Prostate gland (tissue), 2 donors: ENCODE measurements at regions not wholly inside any gene's neighbourhood (a gene's known extent, or its start where the extent isn't known, plus 50 kb on each side); places are given as distances from the start of the nearest gene placed in this dataset.

Experiments
- CTCF ChIP-seq, 4 experiments: fragments of 200-600 bp in 2 of 4; fragments of 450-650 bp in 2 of 4; sonication (generic) in 2 of 4; IDR thresholded peaks; 1 replicate in 3 of 4; 2 replicates in 1 of 4; pipeline ENCODE4 v1.5.1; 2016 to 2019; ENCODE audit warnings: antibody characterized with exemption in 4 of 4, mild to moderate bottlenecking in 2 of 4, moderate library complexity in 2 of 4
- POLR2A ChIP-seq: fragments of 450-650 bp; IDR thresholded peaks from one replicate; pipeline ENCODE4 v1.6.1; 2016; ENCODE audit warnings: antibody characterized with exemption, mild to moderate bottlenecking
- POLR2AphosphoS5 ChIP-seq: sonication (generic); formaldehyde crosslinking; IDR thresholded peaks from one replicate; pipeline ENCODE4 v1.6.1; 2017; ENCODE audit warnings: antibody characterized with exemption

- TF ChIP-seq CTCF (IDR thresholded peaks at IDR 0.05) = no peak
- TF ChIP-seq POLR2AphosphoS5 = no peak
- no peak for TF ChIP-seq POLR2A
These were observed 109.5 kb downstream of the CLDN17 start for GRCh38 chr21:30057108-30057507.
